ENCODE measurements at regions not wholly inside any gene's neighbourhood (a gene's known extent, or its start where the extent isn't known, plus 50 kb on each side); places are given as distances from the start of the nearest gene placed in this dataset.

- TF ChIP-seq CTCF (conservative IDR thresholded peaks at IDR 0.05 in 1 of 2, IDR thresholded peaks at IDR 0.05 in 1 of 2; ENCODE audit: low read depth in 1 of 2, low read length in 2 of 2) (no peak), EZH2 (IDR thresholded peaks at IDR 0.05; ENCODE audit: low read length, missing control alignments) (no peak)
Measured at GRCh38 chr3:89025185-89025584, 82.2 kb upstream of the EPHA3 start.
